Lower lobe of right lung (tissue), 2 donors: ENCODE measurements at regions not wholly inside any gene's neighbourhood (a gene's known extent, or its start where the extent isn't known, plus 50 kb on each side); places are given as distances from the start of the nearest gene placed in this dataset.

ENCODE experiments used
- ATAC-seq, 2 donors: fragments of 200-7000 bp; cut with Tn5 transposase; one replicate each; pipeline ENCODE4 v1.9.1; 2020 to 2022; ENCODE audit warnings: mild to moderate bottlenecking in 2 of 2, moderate library complexity in 2 of 2
- DNase-seq: peaks from one replicate; pipeline ENCODE4 v3.0.0-alpha.2; 2020
- H3K27ac ChIP-seq: fragments of 200-600 bp; one replicate; pipeline ENCODE4 v1.8.0; 2022
- H3K27me3 ChIP-seq: fragments of 200-600 bp; one replicate; pipeline ENCODE4 v1.8.0; 2022; ENCODE audit warnings: low read depth
- H3K36me3 ChIP-seq: fragments of 200-600 bp; one replicate; pipeline ENCODE4 v1.8.0; 2022; ENCODE audit warnings: mild to moderate bottlenecking
- H3K4me1 ChIP-seq: fragments of 200-600 bp; one replicate; pipeline ENCODE4 v1.8.0; 2022
- H3K4me3 ChIP-seq: fragments of 200-600 bp; one replicate; pipeline ENCODE4 v1.8.0; 2022; ENCODE audit warnings: mild to moderate bottlenecking
- H3K9me3 ChIP-seq: fragments of 200-600 bp; one replicate; pipeline ENCODE4 v1.8.0; 2022
- CTCF ChIP-seq: fragments of 200-600 bp; IDR thresholded peaks from one replicate; pipeline ENCODE4 v1.8.0; 2022; ENCODE audit warnings: antibody characterized with exemption, mild to moderate bottlenecking
- intact Hi-C: fragments of 100-400 bp; cut with DNase I; formaldehyde crosslinking; loops from one replicate; pipeline ENCODE4 v1.11.0; 2022
- donor health status: DM: no; HTN: yes; CAD: no; lungs with severe emphysema.

GRCh38 chr14:63781686-63782085 lies 53.8 kb upstream of the SGPP1 start:
- no peak overlapping the region for H3K27ac ChIP-seq
- ATAC-seq (no peak), DNase-seq (no peak)
- H3K4me1 ChIP-seq, result no peaks in the 10 kb centered on the region
- no peaks in the 10 kb centered on the region for H3K36me3 ChIP-seq
- intact Hi-C loops, result no loop called here
- H3K9me3 ChIP-seq, result no peaks in the 10 kb centered on the region
- H3K27me3 ChIP-seq, result peaks cover 3% of the 10 kb centered on the region
- no peak overlapping the region for H3K4me3 ChIP-seq
- TF ChIP-seq CTCF, result no peak

- no peak for TF ChIP-seq CTCF
- ATAC-seq, result no peak
Observed at GRCh38 chr14:63782683-63783389, 55.0 kb upstream of the SGPP1 start.

GRCh38 chr14:63788011-63788933 lies 60.4 kb upstream of the SGPP1 start:
- H3K27ac ChIP-seq, result no peak overlapping the region
- H3K4me3 ChIP-seq, result no peak overlapping the region
- DNase-seq (no peak), ATAC-seq (peak in 1 of 2 donors; percentile 38)
- H3K27me3 ChIP-seq, result peaks cover 10% of the 10 kb centered on the region
- H3K9me3 ChIP-seq, result no peaks in the 10 kb centered on the region
- intact Hi-C loops, result no loop called here
- no peaks in the 10 kb centered on the region for H3K36me3 ChIP-seq
- no peak for TF ChIP-seq CTCF
- H3K4me1 ChIP-seq, result peaks cover 5% of the 10 kb centered on the region

More at GRCh38 chr14:63782683-63783389, 55.0 kb upstream of the SGPP1 start:
- H3K27me3 ChIP-seq, result peaks cover 6% of the 10 kb centered on the region
- no peaks in the 10 kb centered on the region for H3K36me3 ChIP-seq
- no peaks in the 10 kb centered on the region for H3K9me3 ChIP-seq
- no peaks in the 10 kb centered on the region for H3K4me1 ChIP-seq
- DNase-seq, result no peak
- H3K4me3 ChIP-seq, result no peak overlapping the region
- no peak overlapping the region for H3K27ac ChIP-seq
- intact Hi-C loops, result no loop called here

GRCh38 chr14:63793376-63793775 lies 59.4 kb upstream of the SYNE2 start:
- DNase-seq (no peak), ATAC-seq (no peak)
- TF ChIP-seq CTCF, result no peak
- Histone ChIP-seq H3K9me3 (no peaks in the 10 kb centered on the region), H3K27ac (no peak overlapping the region), H3K4me3 (no peak overlapping the region), H3K27me3 (peaks cover 2% of the 10 kb centered on the region), H3K36me3 (no peaks in the 10 kb centered on the region), H3K4me1 (peaks cover 1% of the 10 kb centered on the region)
- intact Hi-C loops, result no loop called here

DNA sequence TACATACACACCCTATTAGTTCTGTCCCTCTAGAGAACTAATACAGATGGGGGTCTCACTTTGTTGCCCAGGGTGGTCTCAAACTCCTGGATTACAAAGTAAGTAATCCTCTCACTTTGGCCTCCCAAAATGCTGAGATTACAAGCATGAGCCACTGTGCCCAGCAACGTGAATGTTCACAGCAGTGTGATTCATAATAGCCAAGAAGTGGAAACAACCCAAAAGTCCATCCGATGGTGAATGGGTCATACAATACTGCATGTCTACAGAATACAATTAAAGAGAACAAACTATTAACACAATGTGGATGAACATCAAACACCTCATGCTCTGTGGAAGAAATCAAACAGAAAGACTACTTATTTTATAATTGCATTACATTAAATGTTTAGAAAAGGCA lies 57.3 kb upstream of the SYNE2 start:
- TF ChIP-seq CTCF, result no peak
- H3K27me3 ChIP-seq, result no peaks in the 10 kb centered on the region
- no peaks in the 10 kb centered on the region for H3K9me3 ChIP-seq
- H3K4me1 ChIP-seq, result peaks cover 8% of the 10 kb centered on the region
- H3K27ac ChIP-seq, result no peak overlapping the region
- ATAC-seq (no peak), DNase-seq (no peak)
- H3K36me3 ChIP-seq, result no peaks in the 10 kb centered on the region
- no peak overlapping the region for H3K4me3 ChIP-seq
- intact Hi-C loops, result no loop called here
